ENCODE measurements at regions not wholly inside any gene's neighbourhood (a gene's known extent, or its start where the extent isn't known, plus 50 kb on each side); places are given as distances from the start of the nearest gene placed in this dataset.

DNA sequence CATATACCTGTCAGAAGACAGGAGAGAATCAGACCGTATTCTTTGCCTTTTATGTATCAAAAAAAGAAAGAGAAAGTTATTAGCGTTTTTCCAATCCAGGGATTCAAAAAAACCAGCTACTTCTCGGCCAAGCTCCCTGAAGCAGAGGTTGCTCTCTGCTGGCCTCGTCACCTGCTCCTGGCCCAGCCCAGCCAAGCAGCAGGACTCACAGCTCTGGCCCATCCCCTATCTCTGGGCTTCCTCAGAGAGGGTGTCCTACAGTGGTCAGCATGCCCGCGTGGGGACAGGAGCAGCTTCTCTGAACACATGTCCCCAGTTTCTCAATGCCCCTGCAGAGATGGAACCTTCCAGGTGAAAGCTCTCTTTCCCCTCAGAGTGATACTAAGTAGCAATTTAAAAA lies 209.0 kb downstream of the URI1 start:
- TF ChIP-seq, protein P1, sequence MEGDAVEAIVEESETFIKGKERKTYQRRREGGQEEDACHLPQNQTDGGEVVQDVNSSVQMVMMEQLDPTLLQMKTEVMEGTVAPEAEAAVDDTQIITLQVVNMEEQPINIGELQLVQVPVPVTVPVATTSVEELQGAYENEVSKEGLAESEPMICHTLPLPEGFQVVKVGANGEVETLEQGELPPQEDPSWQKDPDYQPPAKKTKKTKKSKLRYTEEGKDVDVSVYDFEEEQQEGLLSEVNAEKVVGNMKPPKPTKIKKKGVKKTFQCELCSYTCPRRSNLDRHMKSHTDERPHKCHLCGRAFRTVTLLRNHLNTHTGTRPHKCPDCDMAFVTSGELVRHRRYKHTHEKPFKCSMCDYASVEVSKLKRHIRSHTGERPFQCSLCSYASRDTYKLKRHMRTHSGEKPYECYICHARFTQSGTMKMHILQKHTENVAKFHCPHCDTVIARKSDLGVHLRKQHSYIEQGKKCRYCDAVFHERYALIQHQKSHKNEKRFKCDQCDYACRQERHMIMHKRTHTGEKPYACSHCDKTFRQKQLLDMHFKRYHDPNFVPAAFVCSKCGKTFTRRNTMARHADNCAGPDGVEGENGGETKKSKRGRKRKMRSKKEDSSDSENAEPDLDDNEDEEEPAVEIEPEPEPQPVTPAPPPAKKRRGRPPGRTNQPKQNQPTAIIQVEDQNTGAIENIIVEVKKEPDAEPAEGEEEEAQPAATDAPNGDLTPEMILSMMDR (IDR thresholded peaks at IDR 0.05; ENCODE audit: low read length): no peak
- TF ChIP-seq EZH2 (optimal IDR thresholded peaks at IDR 0.05; ENCODE audit: low read depth, low read length) (no peak), EZH2phosphoT487 (IDR thresholded peaks at IDR 0.05; ENCODE audit: low read length) (no peak)

Measured in MM.1S (cell line).